Neural cell (in vitro differentiated cells): ENCODE measurements at regions not wholly inside any gene's neighbourhood (a gene's known extent, or its start where the extent isn't known, plus 50 kb on each side); places are given as distances from the start of the nearest gene placed in this dataset.

Source experiments
- H2AFZ ChIP-seq: fragments of 200-600, 300-800 bp; sonication (generic), shearing (Covaris generic); 2 replicates; pipeline ENCODE4 v1.6.0; 2014; ENCODE audit warnings: low read depth, mild to moderate bottlenecking, antibody characterized with exemption, low read length, moderate library complexity
- H3F3A ChIP-seq: fragments of 200-600 bp; shearing (Covaris generic); 2 replicates; pipeline ENCODE4 v1.6.1; 2016; ENCODE audit warnings: mild to moderate bottlenecking, moderate library complexity, mixed read lengths, antibody characterized with exemption, low read length; ENCODE audit not compliant: insufficient read depth, poor library complexity, severe bottlenecking
- H3K27ac ChIP-seq: fragments of 200-600, 300-800 bp; sonication (generic), shearing (Covaris generic); 2 replicates; pipeline ENCODE4 v1.5.1; 2014; ENCODE audit warnings: mild to moderate bottlenecking, low read length, moderate library complexity
- H3K27me3 ChIP-seq: fragments of 300-800, 200-600 bp; sonication (generic), shearing (Covaris generic); 2 replicates; pipeline ENCODE4 v1.6.0; 2014; ENCODE audit warnings: mild to moderate bottlenecking, low read depth, low read length, moderate library complexity; ENCODE audit not compliant: insufficient read depth
- H3K36me3 ChIP-seq: fragments of 300-800, 200-600 bp; sonication (generic), shearing (Covaris generic); 2 replicates; pipeline ENCODE4 v1.5.1; 2014; ENCODE audit warnings: mild to moderate bottlenecking, antibody characterized with exemption, low read length, moderate library complexity; ENCODE audit not compliant: insufficient read depth
- H3K4me2 ChIP-seq: fragments of 300-800, 200-600 bp; sonication (generic), shearing (Covaris generic); 2 replicates; pipeline ENCODE4 v1.6.0; 2014; ENCODE audit warnings: mild to moderate bottlenecking, low read length
- H3K4me3 ChIP-seq: fragments of 300-800, 200-600 bp; sonication (generic), shearing (Covaris generic); 2 replicates; pipeline ENCODE4 v1.5.1; 2014; ENCODE audit warnings: mild to moderate bottlenecking, low read length, moderate library complexity
- H3K79me2 ChIP-seq: fragments of 200-600 bp; shearing (Covaris generic); replicated peaks from 2 replicates; pipeline ENCODE4 v1.6.0; 2014; ENCODE audit warnings: mild to moderate bottlenecking, low read length, moderate library complexity; ENCODE audit not compliant: insufficient read depth
- H3K9ac ChIP-seq: fragments of 300-800, 200-600 bp; sonication (generic), shearing (Covaris generic); 2 replicates; pipeline ENCODE4 v1.6.1; 2016; ENCODE audit warnings: mild to moderate bottlenecking, low read length, mixed read lengths
- H3K9me2 ChIP-seq: fragments of 200-600 bp; shearing (Covaris generic); 2 replicates; pipeline ENCODE4 v1.6.1; 2016; ENCODE audit warnings: mild to moderate bottlenecking, low read length, mixed read lengths; ENCODE audit not compliant: insufficient read depth
- H3K9me3 ChIP-seq: fragments of 200-600, 300-800 bp; sonication (generic), shearing (Covaris generic); 2 replicates; pipeline ENCODE4 v1.6.1; 2016; ENCODE audit warnings: mild to moderate bottlenecking, mixed run types, low read length, moderate library complexity, mixed read lengths
- H4K20me1 ChIP-seq: fragments of 200-600 bp; shearing (Covaris generic); 2 replicates; pipeline ENCODE4 v1.6.1; 2016; ENCODE audit warnings: mild to moderate bottlenecking, mixed run types; ENCODE audit not compliant: insufficient read depth
- CTCF ChIP-seq: fragments of 450-650 bp; IDR thresholded peaks from 2 replicates; pipeline ENCODE4 v1.5.1; 2014; ENCODE audit warnings: antibody characterized with exemption, mild to moderate bottlenecking, moderate library complexity; ENCODE audit not compliant: poor library complexity, severe bottlenecking
- EP300 ChIP-seq: fragments of 450-650 bp; conservative IDR thresholded peaks from 2 replicates; pipeline ENCODE4 v1.6.1; 2014; ENCODE audit warnings: antibody characterized with exemption, mild to moderate bottlenecking, moderate library complexity; ENCODE audit not compliant: poor library complexity, severe bottlenecking
- EZH2 ChIP-seq: fragments of 200-600, 300-800 bp; shearing (Covaris generic), sonication (generic); IDR thresholded peaks from 2 replicates; pipeline ENCODE4 v1.6.1; 2014; ENCODE audit warnings: antibody characterized with exemption, low read length, borderline replicate concordance, mild to moderate bottlenecking; ENCODE audit not compliant: insufficient read depth, poor library complexity, severe bottlenecking
- MXI1 ChIP-seq: fragments of 450-650 bp; conservative IDR thresholded peaks from 2 replicates; pipeline ENCODE4 v1.6.1; 2014; ENCODE audit warnings: antibody characterized with exemption, mild to moderate bottlenecking; ENCODE audit not compliant: poor library complexity, severe bottlenecking
- POLR2AphosphoS5 ChIP-seq: IDR thresholded peaks from 2 replicates; pipeline ENCODE4 v1.6.1; 2012
- RAD21 ChIP-seq: fragments of 450-650 bp; conservative IDR thresholded peaks from 2 replicates; pipeline ENCODE4 v1.6.1; 2014; ENCODE audit warnings: antibody characterized with exemption, mild to moderate bottlenecking, moderate library complexity
- REST ChIP-seq: IDR thresholded peaks from 2 replicates; pipeline ENCODE4 v1.6.1; 2012; ENCODE audit warnings: borderline replicate concordance
- SMC3 ChIP-seq: fragments of 450-650 bp; conservative IDR thresholded peaks from 2 replicates; pipeline ENCODE4 v1.6.1; 2014; ENCODE audit warnings: antibody characterized with exemption, mild to moderate bottlenecking, moderate library complexity; ENCODE audit not compliant: poor library complexity
- TAF1 ChIP-seq: IDR thresholded peaks from 2 replicates; pipeline ENCODE4 v1.6.1; 2012; ENCODE audit warnings: low read depth

GRCh38 chr2:226131299-226131784 lies 668.3 kb downstream of the IRS1 start:
- Histone ChIP-seq H2AFZ (no peak overlapping the region), H3F3A (no peaks in the 10 kb centered on the region), H3K27ac (no peak overlapping the region), H3K27me3 (no peaks in the 10 kb centered on the region), H3K9ac (no peak overlapping the region), H3K79me2 (no peaks in the 10 kb centered on the region), H3K9me2 (no peaks in the 10 kb centered on the region), H3K4me3 (no peak overlapping the region), H3K9me3 (no peaks in the 10 kb centered on the region), H3K36me3 (no peaks in the 10 kb centered on the region), H4K20me1 (no peaks in the 10 kb centered on the region), H3K4me2 (no peak overlapping the region)
- TF ChIP-seq CTCF (peak; percentile 38), MXI1 (no peak), EP300 (no peak), RAD21 (peak; percentile 49), SMC3 (peak; percentile 40), REST (no peak)

GRCh38 chr2:226130192-226130591 lies 669.4 kb downstream of the IRS1 start:
- no peaks in the 10 kb centered on the region for H3K36me3 ChIP-seq
- no peaks in the 10 kb centered on the region for H3K9me2 ChIP-seq
- H3K79me2 ChIP-seq = no peaks in the 10 kb centered on the region

More at GRCh38 chr2:226130192-226130591, 669.4 kb downstream of the IRS1 start:
- Histone ChIP-seq H3K9me3 (no peaks in the 10 kb centered on the region), H2AFZ (no peak overlapping the region), H3K9ac (no peak overlapping the region), H4K20me1 (no peaks in the 10 kb centered on the region), H3K4me3 (no peak overlapping the region), H3K27me3 (no peaks in the 10 kb centered on the region), H3K4me2 (no peak overlapping the region), H3F3A (no peaks in the 10 kb centered on the region), H3K27ac (no peak overlapping the region)
- TF ChIP-seq RAD21 (no peak), REST (no peak), EZH2 (no peak), CTCF (no peak), EP300 (no peak), MXI1 (no peak), POLR2AphosphoS5 (no peak), SMC3 (no peak), TAF1 (no peak)
